Activated T-helper 1 cell treated with anti-CD3 and anti-CD28 coated beads, Interleukin-12 subunit alpha, Interleukin-12 subunit beta, Interleukin-2, Interleukin-4 antibody, amounts not matched to agents 30 ng/mL and 10 ng/mL and 1 ng/mL, durations not matched to agents 14 hours and 24 hours and 36 hours (primary cell): ENCODE measurements at regions not wholly inside any gene's neighbourhood (a gene's known extent, or its start where the extent isn't known, plus 50 kb on each side); places are given as distances from the start of the nearest gene placed in this dataset.

Experiments used
- DNase-seq: peaks from one replicate; pipeline ENCODE4 v3.0.0; 2021; ENCODE audit warnings: low spot score
- H3K27ac Mint-ChIP-seq: one replicate; pipeline ENCODE4 v1.8.0; 2021; ENCODE audit warnings: mild to moderate bottlenecking, mixed read lengths
- H3K27me3 Mint-ChIP-seq: one replicate; pipeline ENCODE4 v1.8.0; 2022; ENCODE audit warnings: mild to moderate bottlenecking, moderate library complexity, mixed read lengths; ENCODE audit not compliant: insufficient read depth
- H3K36me3 Mint-ChIP-seq: one replicate; pipeline ENCODE4 v1.8.0; 2021; ENCODE audit warnings: low read depth, mixed read lengths
- H3K4me1 Mint-ChIP-seq: one replicate; pipeline ENCODE4 v1.8.0; 2021; ENCODE audit warnings: low read depth, mixed read lengths
- H3K4me3 Mint-ChIP-seq: one replicate; pipeline ENCODE4 v1.8.0; 2021; ENCODE audit warnings: mild to moderate bottlenecking, moderate library complexity, mixed read lengths
- H3K9me3 Mint-ChIP-seq: one replicate; pipeline ENCODE4 v1.8.0; 2021; ENCODE audit warnings: mixed read lengths
- intact Hi-C: fragments of 100-400 bp; cut with micrococcal nuclease; formaldehyde crosslinking; loops from one replicate; pipeline ENCODE4 v1.15.1; 2024

GRCh38 chr14:39827901-39828655 lies 395.8 kb upstream of the FBXO33 start:
- no peak overlapping the region for H3K27ac Mint-ChIP-seq
- DNase-seq, result no peak
- peaks cover 3% of the 10 kb centered on the region for H3K9me3 Mint-ChIP-seq
- no peak overlapping the region for H3K4me3 Mint-ChIP-seq
- no peaks in the 10 kb centered on the region for H3K36me3 Mint-ChIP-seq
- intact Hi-C loops, result no loop called here
- H3K27me3 Mint-ChIP-seq, result no peaks in the 10 kb centered on the region
- H3K4me1 Mint-ChIP-seq, result no peaks in the 10 kb centered on the region

DNA sequence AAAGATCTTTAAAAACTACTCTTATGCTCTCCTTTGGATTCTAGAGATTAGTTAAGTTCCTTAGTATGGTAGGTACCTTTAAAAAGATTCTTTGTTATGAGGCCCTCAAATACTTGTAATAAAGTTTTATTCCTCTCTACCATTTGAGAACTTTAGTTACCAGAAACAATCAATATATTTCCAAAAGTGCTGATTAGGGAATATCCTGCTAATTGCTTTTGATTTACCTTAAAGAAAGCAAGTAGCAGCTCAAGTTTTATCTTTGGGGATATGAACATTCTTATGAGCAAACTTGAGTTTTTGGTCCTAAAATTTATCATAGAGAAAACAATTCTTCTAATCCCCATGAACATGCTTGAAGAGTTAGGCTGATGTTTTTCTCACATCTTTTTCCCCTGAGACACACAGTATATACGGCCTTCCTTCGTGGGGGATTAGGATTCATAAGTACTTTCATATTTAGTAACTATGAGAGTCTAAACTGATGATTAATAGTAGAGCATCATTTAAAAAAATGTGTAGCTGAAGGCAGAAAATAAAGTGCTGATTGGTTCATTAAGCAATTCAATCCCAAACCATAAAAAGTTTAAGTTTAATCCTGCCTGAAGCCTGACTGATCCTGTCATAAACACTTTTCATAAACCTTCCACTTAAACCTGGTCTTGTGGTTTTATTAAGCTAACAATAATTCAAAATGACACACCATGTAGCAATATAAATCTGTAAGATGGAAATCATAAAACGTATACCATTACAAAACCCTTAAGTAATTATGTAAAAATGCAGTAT lies 380.5 kb upstream of the FBXO33 start:
- no peak overlapping the region for H3K27ac Mint-ChIP-seq
- no peaks in the 10 kb centered on the region for H3K27me3 Mint-ChIP-seq
- intact Hi-C loops, result no loop called here
- H3K36me3 Mint-ChIP-seq, result no peaks in the 10 kb centered on the region
- peaks cover 9% of the 10 kb centered on the region for H3K9me3 Mint-ChIP-seq
- no peak overlapping the region for H3K4me3 Mint-ChIP-seq
- DNase-seq, result no peak
- no peaks in the 10 kb centered on the region for H3K4me1 Mint-ChIP-seq

DNA sequence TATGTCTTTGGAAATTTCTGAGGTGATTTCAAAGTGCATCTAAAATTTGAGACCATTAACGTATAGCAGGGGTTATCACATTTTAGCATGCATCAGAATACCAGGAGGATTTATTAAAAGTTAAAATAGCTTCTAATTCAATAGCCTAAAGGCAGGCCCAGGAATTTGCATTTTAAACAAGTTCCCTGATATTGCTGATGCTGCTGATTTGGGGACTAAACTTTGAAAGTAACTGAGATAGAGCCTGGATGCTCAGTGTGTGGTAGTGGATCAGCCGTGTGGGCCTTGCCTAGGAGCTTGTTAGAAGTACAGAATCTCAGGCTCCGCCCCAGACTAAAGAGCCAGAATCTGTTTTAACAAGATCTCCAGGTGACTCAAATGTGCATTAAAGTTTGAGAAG lies 375.0 kb upstream of the FBXO33 start:
- H3K27ac Mint-ChIP-seq, result no peak overlapping the region
- no peaks in the 10 kb centered on the region for H3K36me3 Mint-ChIP-seq
- intact Hi-C loops, result no loop called here
- H3K27me3 Mint-ChIP-seq, result no peaks in the 10 kb centered on the region
- no peak overlapping the region for H3K4me3 Mint-ChIP-seq
- DNase-seq, result no peak
- H3K9me3 Mint-ChIP-seq, result no peaks in the 10 kb centered on the region
- H3K4me1 Mint-ChIP-seq, result no peaks in the 10 kb centered on the region

- DNase-seq, result no peak
- intact Hi-C loops, result no loop called here
- Mint-ChIP-seq H3K9me3 (peaks cover 5% of the 10 kb centered on the region), H3K4me1 (no peaks in the 10 kb centered on the region), H3K27ac (no peak overlapping the region), H3K36me3 (no peaks in the 10 kb centered on the region), H3K27me3 (no peaks in the 10 kb centered on the region), H3K4me3 (no peak overlapping the region)
Observed at GRCh38 chr14:39784461-39784860, 352.2 kb upstream of the FBXO33 start.

- Mint-ChIP-seq H3K9me3 (peaks cover 9% of the 10 kb centered on the region), H3K4me3 (no peak overlapping the region), H3K4me1 (no peaks in the 10 kb centered on the region), H3K27ac (no peak overlapping the region), H3K36me3 (no peaks in the 10 kb centered on the region), H3K27me3 (no peaks in the 10 kb centered on the region)
- intact Hi-C loops, result no loop called here
- DNase-seq, result no peak
Observed at GRCh38 chr14:39781466-39781865, 349.2 kb upstream of the FBXO33 start.

- no peak overlapping the region for H3K4me3 Mint-ChIP-seq
- H3K36me3 Mint-ChIP-seq, result no peaks in the 10 kb centered on the region
- H3K27ac Mint-ChIP-seq, result no peak overlapping the region
- H3K27me3 Mint-ChIP-seq, result no peaks in the 10 kb centered on the region
- H3K9me3 Mint-ChIP-seq, result peaks cover 9% of the 10 kb centered on the region
- DNase-seq, result no peak
- H3K4me1 Mint-ChIP-seq, result no peaks in the 10 kb centered on the region
- intact Hi-C loops, result no loop called here
Observed at GRCh38 chr14:39773387-39774126, 341.3 kb upstream of the FBXO33 start.

- Mint-ChIP-seq H3K4me3 (no peak overlapping the region), H3K9me3 (no peaks in the 10 kb centered on the region), H3K36me3 (no peaks in the 10 kb centered on the region), H3K4me1 (no peaks in the 10 kb centered on the region), H3K27ac (no peak overlapping the region), H3K27me3 (no peaks in the 10 kb centered on the region)
- intact Hi-C loops, result no loop called here
- no peak for DNase-seq
Observed at GRCh38 chr14:39772627-39773026, 340.4 kb upstream of the FBXO33 start.

- no peaks in the 10 kb centered on the region for H3K4me1 Mint-ChIP-seq
- DNase-seq, result no peak
- H3K9me3 Mint-ChIP-seq, result no peaks in the 10 kb centered on the region
- no peaks in the 10 kb centered on the region for H3K36me3 Mint-ChIP-seq
- no peak overlapping the region for H3K4me3 Mint-ChIP-seq
- intact Hi-C loops, result no loop called here
- H3K27me3 Mint-ChIP-seq, result no peaks in the 10 kb centered on the region
- no peak overlapping the region for H3K27ac Mint-ChIP-seq
Observed at GRCh38 chr14:39768589-39768988, 336.4 kb upstream of the FBXO33 start.

DNA sequence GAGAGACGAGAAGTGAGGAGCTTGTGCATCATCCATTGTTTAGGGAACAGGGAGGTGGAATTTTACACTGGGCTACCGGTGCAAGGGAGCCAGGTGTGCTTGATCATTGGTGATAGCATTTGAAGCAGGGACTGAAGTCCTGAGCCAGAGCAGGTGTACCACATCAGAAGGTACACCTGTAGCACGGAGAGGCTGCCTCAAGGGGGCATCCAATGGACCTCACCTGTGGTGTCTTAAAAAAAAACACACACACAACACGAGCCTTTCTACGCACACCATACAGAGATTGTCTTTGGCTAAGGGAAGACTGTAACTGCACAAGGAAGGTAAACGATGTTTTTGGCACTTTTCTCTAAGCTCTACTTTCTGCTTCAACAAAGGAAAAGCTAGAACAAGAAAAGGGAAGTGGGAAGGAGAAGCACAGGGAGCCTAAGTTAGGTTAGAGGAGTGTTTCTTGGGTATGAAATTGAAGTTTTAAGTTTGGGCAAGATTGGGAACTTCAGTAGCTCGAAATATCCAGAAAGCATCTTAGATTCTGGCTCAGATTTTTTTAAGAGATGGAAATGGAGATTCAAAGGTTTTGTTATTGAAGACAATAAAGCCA lies 334.3 kb upstream of the FBXO33 start:
- no peak overlapping the region for H3K4me3 Mint-ChIP-seq
- no peak for DNase-seq
- H3K27ac Mint-ChIP-seq, result no peak overlapping the region
- no peaks in the 10 kb centered on the region for H3K27me3 Mint-ChIP-seq
- H3K36me3 Mint-ChIP-seq, result no peaks in the 10 kb centered on the region
- intact Hi-C loops, result no loop called here
- H3K4me1 Mint-ChIP-seq, result peaks cover 6% of the 10 kb centered on the region
- H3K9me3 Mint-ChIP-seq, result no peaks in the 10 kb centered on the region

DNA sequence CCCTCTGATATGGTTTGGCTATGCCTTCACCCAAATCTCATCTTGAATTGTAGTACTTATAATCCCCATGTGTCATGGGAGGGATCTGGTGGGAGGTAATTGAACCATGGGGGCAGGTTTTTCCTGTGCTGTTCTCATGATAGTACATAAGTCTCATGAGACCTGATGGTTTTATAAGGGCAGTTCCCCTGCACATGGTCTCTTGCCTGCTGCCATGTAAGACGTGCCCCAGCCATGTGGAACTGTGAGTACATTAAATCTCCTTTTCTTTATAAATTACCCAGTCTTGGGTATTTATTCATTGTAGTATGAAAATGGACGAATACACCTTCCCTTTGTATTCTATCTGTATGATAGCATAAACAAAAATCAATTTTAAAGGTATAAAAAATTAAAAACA lies 333.4 kb upstream of the FBXO33 start:
- H3K27ac Mint-ChIP-seq, result no peak overlapping the region
- no peaks in the 10 kb centered on the region for H3K27me3 Mint-ChIP-seq
- intact Hi-C loops, result no loop called here
- H3K9me3 Mint-ChIP-seq, result no peaks in the 10 kb centered on the region
- H3K36me3 Mint-ChIP-seq, result no peaks in the 10 kb centered on the region
- DNase-seq, result no peak
- peaks cover 6% of the 10 kb centered on the region for H3K4me1 Mint-ChIP-seq
- no peak overlapping the region for H3K4me3 Mint-ChIP-seq

DNA sequence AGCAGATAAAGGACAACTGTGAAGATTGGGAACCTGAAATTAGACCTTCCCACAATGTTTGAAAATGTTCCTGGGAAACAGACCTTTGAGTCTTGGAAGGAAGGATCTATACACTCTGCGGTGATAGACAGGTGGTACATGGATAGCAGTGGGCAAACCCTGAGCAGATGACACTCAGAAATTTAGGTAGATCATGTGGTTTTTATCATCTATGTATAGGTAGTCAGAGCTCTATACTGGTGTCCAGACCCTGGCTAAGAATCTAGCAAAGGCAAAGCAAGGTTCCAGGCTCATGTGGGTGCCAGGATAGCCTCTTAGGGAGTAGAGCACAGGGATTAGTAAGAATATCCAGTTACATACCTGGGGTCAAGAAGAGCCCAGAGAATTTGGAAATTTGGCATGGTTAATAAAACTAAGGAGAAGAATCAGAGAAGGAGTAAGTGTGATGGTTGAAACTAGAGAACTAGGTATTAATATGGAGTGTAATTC lies 331.2 kb upstream of the FBXO33 start:
- H3K4me1 Mint-ChIP-seq, result peaks cover 6% of the 10 kb centered on the region
- intact Hi-C loops, result no loop called here

DNA sequence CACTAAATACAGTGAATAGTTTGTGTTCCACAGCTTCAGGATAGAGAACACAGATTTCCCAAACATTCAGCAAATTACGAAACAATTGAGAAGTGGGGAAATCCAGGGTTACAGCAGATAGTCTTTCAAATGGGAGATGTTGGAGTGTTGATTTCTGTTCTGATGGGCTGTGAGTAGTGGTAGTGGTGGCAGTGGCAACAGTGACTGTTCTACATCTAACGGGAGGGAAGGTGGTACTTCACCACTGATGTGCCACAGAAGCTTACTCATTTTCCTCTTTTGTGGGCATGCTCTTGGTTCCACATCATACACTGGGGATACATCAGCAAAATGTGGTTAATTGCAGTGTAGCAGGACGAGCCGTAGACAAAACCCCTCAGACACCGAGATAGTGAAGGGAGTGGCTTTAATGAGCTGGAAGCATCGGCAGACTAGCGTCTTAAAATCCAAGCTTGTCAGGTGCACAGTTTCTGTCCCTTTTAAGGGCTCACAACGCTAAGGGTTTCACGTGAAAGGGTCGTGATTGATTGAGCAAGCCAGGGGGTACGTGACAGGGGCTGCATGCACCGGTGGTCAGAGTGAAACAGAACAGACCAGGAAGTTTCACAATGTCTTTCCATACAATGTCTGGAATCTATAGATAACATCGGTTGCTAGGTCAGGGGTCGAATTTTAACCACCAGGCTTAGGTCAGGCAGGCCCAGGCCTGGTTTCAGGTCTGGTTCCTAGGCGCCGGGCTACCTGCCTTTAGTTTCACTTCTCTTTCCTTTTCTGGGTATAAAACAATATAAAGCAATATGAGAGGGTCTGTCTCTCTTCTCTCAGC lies 330.6 kb upstream of the FBXO33 start:
- no peak overlapping the region for H3K4me3 Mint-ChIP-seq
- no peaks in the 10 kb centered on the region for H3K27me3 Mint-ChIP-seq
- H3K9me3 Mint-ChIP-seq, result no peaks in the 10 kb centered on the region
- no peaks in the 10 kb centered on the region for H3K36me3 Mint-ChIP-seq
- intact Hi-C loops, result no loop called here
- DNase-seq, result no peak
- H3K4me1 Mint-ChIP-seq, result peaks cover 6% of the 10 kb centered on the region
- H3K27ac Mint-ChIP-seq, result no peak overlapping the region

More for the DNA sequence above, 331.2 kb upstream of the FBXO33 start:
- Mint-ChIP-seq H3K36me3 (no peaks in the 10 kb centered on the region), H3K27ac (no peak overlapping the region), H3K27me3 (no peaks in the 10 kb centered on the region), H3K4me3 (no peak overlapping the region), H3K9me3 (no peaks in the 10 kb centered on the region)
- no peak for DNase-seq
